B cell (primary cell): ENCODE measurements at regions not wholly inside any gene's neighbourhood (a gene's known extent, or its start where the extent isn't known, plus 50 kb on each side); places are given as distances from the start of the nearest gene placed in this dataset.

ENCODE experiments used
- ATAC-seq: fragments of 200-7000 bp; cut with Tn5 transposase; one replicate; pipeline ENCODE4 v1.10.0; 2021; ENCODE audit warnings: low read depth, mild to moderate bottlenecking, moderate number of reproducible peaks, moderate library complexity
- CTCF ChIA-PET: fragments of 350-600 bp; sonication (Branson Sonifier 250); formaldehyde crosslinking; loops from one replicate; lab custom pipeline; 2021; ENCODE audit warnings: antibody characterized with exemption, inconsistent platforms; lab: Charles Lee
- POLR2A ChIA-PET: fragments of 350-600 bp; sonication (Branson Sonifier 250); formaldehyde crosslinking; loops from one replicate; lab custom pipeline; 2021; ENCODE audit warnings: antibody characterized with exemption; lab: Charles Lee
- DNase-seq: peaks from one replicate; pipeline ENCODE4 v3.0.0; 2013
- H2AFZ ChIP-seq: 2 replicates; pipeline ENCODE4 v1.6.1; 2012; ENCODE audit warnings: mild to moderate bottlenecking, low read depth, low read length; ENCODE audit not compliant: insufficient read depth, poor library complexity, severe bottlenecking
- H3K27ac ChIP-seq, 2 donors: 1 replicate in 1 of 2; 2 replicates in 1 of 2; pipeline ENCODE4 v1.5.1; 2012 to 2013; ENCODE audit warnings: low read length in 2 of 2, mild to moderate bottlenecking in 2 of 2, moderate library complexity in 1 of 2
- H3K27me3 ChIP-seq, 4 experiments: fragments of 200-600 bp in 1 of 4; sonication (generic) in 1 of 4; replicated peaks in 1 of 4; 1 replicate in 2 of 4; 2 replicates in 2 of 4; pipeline versions ENCODE4 v1.6.1 to v1.7.0; 2013 to 2016; ENCODE audit warnings: low read length in 3 of 4, mild to moderate bottlenecking in 2 of 4, mixed read lengths in 1 of 4, moderate library complexity in 1 of 4; ENCODE audit not compliant: insufficient read depth in 4 of 4, control insufficient read depth in 3 of 4; ENCODE audit errors: control extremely low read depth in 1 of 4
- H3K36me3 ChIP-seq, 2 experiments: replicated peaks in 1 of 2; 1 replicate in 1 of 2; 2 replicates in 1 of 2; pipeline versions ENCODE4 v1.6.1 to v1.7.1; 2013; ENCODE audit warnings: low read length in 1 of 2; ENCODE audit not compliant: insufficient read depth in 2 of 2, control insufficient read depth in 1 of 2; ENCODE audit errors: control extremely low read depth in 1 of 2, extremely low read depth in 1 of 2
- H3K4me1 ChIP-seq, 2 donors: fragments of 200-600 bp in 1 of 2; sonication (generic) in 1 of 2; 1 replicate in 1 of 2; 2 replicates in 1 of 2; pipeline versions ENCODE4 v1.5.1 to v1.6.1; 2013 to 2017; ENCODE audit warnings: low read length in 2 of 2; ENCODE audit not compliant: control insufficient read depth in 2 of 2, insufficient read depth in 2 of 2
- H3K4me2 ChIP-seq: replicated peaks from 2 replicates; pipeline ENCODE3; 2012; ENCODE audit warnings: mild to moderate bottlenecking, low read depth, low read length; ENCODE audit not compliant: poor library complexity, severe bottlenecking
- H3K4me3 ChIP-seq, 5 experiments: fragments of 200-600 bp in 1 of 5; sonication (generic) in 1 of 5; 1 replicate in 3 of 5; 2 replicates in 2 of 5; pipeline versions ENCODE4 v1.5.1 to v1.7.0; 2011 to 2016; ENCODE audit warnings: low read length in 4 of 5, mild to moderate bottlenecking in 4 of 5, low read depth in 2 of 5, control low read depth in 1 of 5, moderate library complexity in 1 of 5; ENCODE audit not compliant: insufficient read depth in 1 of 5; ENCODE audit errors: control extremely low read depth in 1 of 5, extremely low read depth in 1 of 5
- H3K79me2 ChIP-seq: fragments of 200-600 bp; sonication (generic); one replicate; pipeline ENCODE4 v1.6.0; 2016; ENCODE audit warnings: low read length; ENCODE audit not compliant: control insufficient read depth, insufficient read depth
- H3K9ac ChIP-seq: fragments of 200-600 bp; sonication (generic); 2 replicates; pipeline ENCODE4 v1.6.1; 2017; ENCODE audit warnings: mild to moderate bottlenecking, low read length, moderate library complexity
- H3K9me3 ChIP-seq, 3 donors: one replicate each; pipeline versions ENCODE4 v1.6.1 to v1.7.1; 2013; ENCODE audit warnings: low read length in 2 of 3; ENCODE audit not compliant: control insufficient read depth in 2 of 3, insufficient read depth in 1 of 3; ENCODE audit errors: control extremely low read depth in 1 of 3
- H4K20me1 ChIP-seq: 2 replicates; pipeline ENCODE4 v1.6.0; 2012; ENCODE audit warnings: mild to moderate bottlenecking, low read length; ENCODE audit not compliant: insufficient read depth, control insufficient read depth, poor library complexity, severe bottlenecking
- H3K27ac Mint-ChIP-seq: one replicate; pipeline ENCODE4 v1.8.0; 2021; ENCODE audit warnings: mixed read lengths
- H3K27me3 Mint-ChIP-seq: one replicate; pipeline ENCODE4 v1.8.0; 2021; ENCODE audit warnings: mixed read lengths
- H3K4me1 Mint-ChIP-seq: one replicate; pipeline ENCODE4 v1.8.0; 2021; ENCODE audit warnings: mixed read lengths
- H3K4me3 Mint-ChIP-seq: one replicate; pipeline ENCODE4 v1.8.0; 2021; ENCODE audit warnings: mixed read lengths
- H3K9me3 Mint-ChIP-seq: one replicate; pipeline ENCODE4 v1.8.0; 2022; ENCODE audit warnings: mixed read lengths; ENCODE audit not compliant: insufficient read depth
- EZH2 ChIP-seq: IDR thresholded peaks from 2 replicates; pipeline ENCODE4 v1.6.1; 2012; ENCODE audit warnings: borderline replicate concordance, low read depth, mild to moderate bottlenecking, moderate library complexity, low read length; ENCODE audit not compliant: insufficient read depth, poor library complexity, severe bottlenecking
- WGBS: methylation state at CpG from one replicate; pipeline ENCODE4 v1.1.5; 2013; ENCODE audit warnings: missing lambda C conversion rate; ENCODE audit not compliant: insufficient coverage; 5-methylcytosine and 5-hydroxymethylcytosine counted together
- intact Hi-C: fragments of 100-400 bp; cut with micrococcal nuclease; formaldehyde crosslinking; loops from one replicate; pipeline ENCODE4 v1.10.0; 2022
- TF ChIP-seq, protein P1 (sequence below): fragments of 200-600 bp; IDR thresholded peaks from one replicate; pipeline ENCODE4 v1.8.0; 2022; ENCODE audit warnings: antibody characterized with exemption, mild to moderate bottlenecking

DNA sequence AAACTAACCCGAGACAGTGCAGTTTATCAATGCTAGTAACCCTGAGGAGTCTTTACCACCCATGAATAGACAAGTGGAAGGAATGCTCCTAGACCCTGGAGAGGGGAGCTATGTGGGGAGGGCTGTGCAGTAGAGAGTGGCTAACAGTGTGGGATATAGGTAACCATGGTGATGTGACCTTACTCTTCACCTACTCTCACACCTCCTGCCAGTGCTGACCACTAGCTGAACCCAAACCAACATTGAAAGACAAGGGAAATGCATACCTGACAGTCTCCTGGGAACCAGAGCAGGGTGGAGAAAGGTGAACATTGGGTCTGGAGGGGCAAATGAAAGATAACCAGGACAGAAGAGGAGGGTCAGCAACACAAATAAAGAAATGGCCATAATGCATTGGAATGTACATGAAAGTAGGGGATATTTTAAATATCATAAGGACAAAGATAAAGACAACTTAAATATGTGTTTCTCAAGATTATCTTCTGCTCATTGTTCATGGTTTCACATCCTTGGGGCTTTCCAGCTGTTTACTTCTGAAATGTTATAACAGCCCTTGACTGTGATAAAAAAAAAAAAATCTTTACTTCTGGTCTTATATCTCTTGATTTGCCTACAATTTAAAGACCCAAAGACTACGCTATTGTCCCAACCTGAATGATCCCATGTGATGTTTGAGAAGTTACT lies 983.3 kb upstream of the TENM4 start:
- Histone ChIP-seq H3K4me3 (no peak overlapping the region), H3K9me3 (no peaks in the 10 kb centered on the region), H3K79me2 (no peaks in the 10 kb centered on the region), H3K27me3 (no peaks in the 10 kb centered on the region), H3K4me1 (no peaks in the 10 kb centered on the region), H3K9ac (no peak overlapping the region), H3K36me3 (no peaks in the 10 kb centered on the region), H3K27ac (no peak overlapping the region), H2AFZ (no peak overlapping the region), H4K20me1 (no peaks in the 10 kb centered on the region), H3K4me2 (no peak overlapping the region)
- POLR2A ChIA-PET = no interaction called here
- Mint-ChIP-seq H3K9me3 (peaks cover 4% of the 10 kb centered on the region), H3K27me3 (no peaks in the 10 kb centered on the region), H3K27ac (no peak overlapping the region), H3K4me1 (no peaks in the 10 kb centered on the region), H3K4me3 (no peak overlapping the region)
- WGBS = no CpG with 5 or more reads among the region's 2 CpGs
- ATAC-seq (no peak), DNase-seq (no peak)
- intact Hi-C loops = no loop called here
- no peak for TF ChIP-seq EZH2
- TF ChIP-seq, protein P1, sequence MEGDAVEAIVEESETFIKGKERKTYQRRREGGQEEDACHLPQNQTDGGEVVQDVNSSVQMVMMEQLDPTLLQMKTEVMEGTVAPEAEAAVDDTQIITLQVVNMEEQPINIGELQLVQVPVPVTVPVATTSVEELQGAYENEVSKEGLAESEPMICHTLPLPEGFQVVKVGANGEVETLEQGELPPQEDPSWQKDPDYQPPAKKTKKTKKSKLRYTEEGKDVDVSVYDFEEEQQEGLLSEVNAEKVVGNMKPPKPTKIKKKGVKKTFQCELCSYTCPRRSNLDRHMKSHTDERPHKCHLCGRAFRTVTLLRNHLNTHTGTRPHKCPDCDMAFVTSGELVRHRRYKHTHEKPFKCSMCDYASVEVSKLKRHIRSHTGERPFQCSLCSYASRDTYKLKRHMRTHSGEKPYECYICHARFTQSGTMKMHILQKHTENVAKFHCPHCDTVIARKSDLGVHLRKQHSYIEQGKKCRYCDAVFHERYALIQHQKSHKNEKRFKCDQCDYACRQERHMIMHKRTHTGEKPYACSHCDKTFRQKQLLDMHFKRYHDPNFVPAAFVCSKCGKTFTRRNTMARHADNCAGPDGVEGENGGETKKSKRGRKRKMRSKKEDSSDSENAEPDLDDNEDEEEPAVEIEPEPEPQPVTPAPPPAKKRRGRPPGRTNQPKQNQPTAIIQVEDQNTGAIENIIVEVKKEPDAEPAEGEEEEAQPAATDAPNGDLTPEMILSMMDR = no peak
- CTCF ChIA-PET = no interaction called here

DNA sequence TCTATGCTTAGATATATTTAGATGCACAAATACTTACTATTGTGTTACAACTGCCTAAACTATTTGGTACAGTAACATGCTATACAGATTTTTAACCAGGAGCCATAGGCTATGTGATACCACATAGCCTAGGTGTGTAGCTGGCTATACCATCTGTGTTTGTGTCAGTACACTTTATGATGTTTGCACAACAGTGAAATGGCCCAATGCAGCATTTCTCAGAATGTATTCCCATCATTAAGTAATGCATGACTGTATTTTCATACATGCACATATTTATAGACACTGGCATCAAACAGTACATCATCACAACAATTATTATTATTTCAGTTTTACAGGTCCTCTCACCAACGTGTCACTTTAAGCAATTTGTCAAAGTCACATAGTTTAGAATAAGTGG lies 979.5 kb upstream of the TENM4 start:
- no peak overlapping the region for H3K4me2 ChIP-seq
- no peaks in the 10 kb centered on the region for H4K20me1 ChIP-seq
- intact Hi-C loops = no loop called here
- H3K27me3 ChIP-seq = no peaks in the 10 kb centered on the region
- no CpG with 5 or more reads among the region's 1 CpG for WGBS
- no peak for TF ChIP-seq EZH2
- TF ChIP-seq, protein P1 = no peak
- no peaks in the 10 kb centered on the region for H3K27me3 Mint-ChIP-seq
- peaks cover 2% of the 10 kb centered on the region for H3K9me3 Mint-ChIP-seq
- no peak overlapping the region for H2AFZ ChIP-seq
- ChIA-PET CTCF (no interaction called here), POLR2A (no interaction called here)
- H3K4me1 ChIP-seq = no peaks in the 10 kb centered on the region
- H3K9me3 ChIP-seq = no peaks in the 10 kb centered on the region
- H3K9ac ChIP-seq = no peak overlapping the region
- no peaks in the 10 kb centered on the region for H3K4me1 Mint-ChIP-seq
- no peaks in the 10 kb centered on the region for H3K36me3 ChIP-seq
- no peaks in the 10 kb centered on the region for H3K79me2 ChIP-seq
- H3K4me3 ChIP-seq = no peak overlapping the region
- no peak overlapping the region for H3K4me3 Mint-ChIP-seq
- DNase-seq (no peak), ATAC-seq (no peak)
- no peak overlapping the region for H3K27ac Mint-ChIP-seq
- no peak overlapping the region for H3K27ac ChIP-seq
